Activated CD8-positive, alpha-beta T cell treated with anti-CD3 and anti-CD28 coated beads for 36 hours (primary cell): ENCODE measurements at regions not wholly inside any gene's neighbourhood (a gene's known extent, or its start where the extent isn't known, plus 50 kb on each side); places are given as distances from the start of the nearest gene placed in this dataset.

Experiments
- ATAC-seq: fragments of 200-7000 bp; cut with Tn5 transposase; one replicate; pipeline ENCODE4 v1.10.0; 2021; ENCODE audit warnings: mild to moderate bottlenecking, moderate library complexity
- CTCF ChIA-PET: fragments of 350-600 bp; sonication (Branson Sonifier 250); formaldehyde crosslinking; loops from one replicate; lab custom pipeline; 2021; ENCODE audit warnings: antibody characterized with exemption; lab: Charles Lee
- POLR2A ChIA-PET: fragments of 350-600 bp; sonication (Branson Sonifier 250); formaldehyde crosslinking; loops from one replicate; lab custom pipeline; 2021; ENCODE audit warnings: antibody characterized with exemption; lab: Charles Lee
- DNase-seq: peaks from one replicate; pipeline ENCODE4 v3.0.0-alpha.2; 2020
- H3K27ac Mint-ChIP-seq: one replicate; pipeline ENCODE4 v1.8.0; 2021; ENCODE audit warnings: mild to moderate bottlenecking, mixed read lengths
- H3K27me3 Mint-ChIP-seq: one replicate; pipeline ENCODE4 v1.8.0; 2021; ENCODE audit warnings: mixed read lengths
- H3K36me3 Mint-ChIP-seq: one replicate; pipeline ENCODE4 v1.8.0; 2021; ENCODE audit warnings: low read depth, mixed read lengths
- H3K4me1 Mint-ChIP-seq: one replicate; pipeline ENCODE4 v1.8.0; 2021; ENCODE audit warnings: low read depth, mixed read lengths
- H3K4me3 Mint-ChIP-seq: one replicate; pipeline ENCODE4 v1.8.0; 2021; ENCODE audit warnings: mild to moderate bottlenecking, moderate library complexity, mixed read lengths
- H3K9me3 Mint-ChIP-seq: one replicate; pipeline ENCODE4 v1.8.0; 2021; ENCODE audit warnings: mixed read lengths
- CTCF ChIP-seq: fragments of 200-600 bp; IDR thresholded peaks from one replicate; pipeline ENCODE4 v1.8.0; 2022; ENCODE audit warnings: antibody characterized with exemption, mild to moderate bottlenecking
- intact Hi-C: fragments of 100-400 bp; cut with micrococcal nuclease; formaldehyde crosslinking; loops from one replicate; pipeline ENCODE4 v1.10.0; 2022

DNA sequence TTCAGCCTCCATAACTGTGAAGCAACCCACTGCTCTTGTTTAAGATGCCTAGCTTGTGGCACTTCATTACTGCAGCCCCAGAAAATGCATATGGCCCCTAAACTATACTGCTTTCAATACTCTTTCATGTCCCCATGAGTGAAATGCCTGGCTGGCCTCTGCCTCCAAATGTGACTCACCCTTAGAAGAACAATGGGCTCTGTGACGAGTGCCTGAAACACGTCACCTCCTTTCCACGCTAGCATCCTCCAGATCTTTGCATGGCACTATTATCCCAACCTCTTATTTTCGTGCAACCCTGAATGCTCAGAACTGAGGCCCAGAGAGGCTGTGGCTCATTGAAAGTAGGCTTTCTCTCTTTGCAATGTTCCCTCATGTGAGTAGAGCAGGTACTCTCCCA is 233.1 kb downstream of the CBLN1 start:
- CTCF ChIA-PET: no interaction called here
- H3K27me3 Mint-ChIP-seq: no peaks in the 10 kb centered on the region
- no peaks in the 10 kb centered on the region for H3K4me1 Mint-ChIP-seq
- TF ChIP-seq CTCF: no peak
- no peak overlapping the region for H3K27ac Mint-ChIP-seq
- H3K36me3 Mint-ChIP-seq: no peaks in the 10 kb centered on the region
- H3K4me3 Mint-ChIP-seq: no peak overlapping the region
- no peak for ATAC-seq
- peaks cover 1% of the 10 kb centered on the region for H3K9me3 Mint-ChIP-seq
- DNase-seq: no peak
- intact Hi-C loops: no loop called here
- POLR2A ChIA-PET: no interaction called here

GRCh38 chr16:49036126-49036525 is 245.5 kb downstream of the CBLN1 start:
- H3K27ac Mint-ChIP-seq: no peak overlapping the region
- H3K27me3 Mint-ChIP-seq: no peaks in the 10 kb centered on the region
- ATAC-seq (no peak), DNase-seq (no peak)
- no peaks in the 10 kb centered on the region for H3K9me3 Mint-ChIP-seq
- H3K4me3 Mint-ChIP-seq: no peak overlapping the region
- intact Hi-C loops: no loop called here
- ChIA-PET POLR2A (no interaction called here), CTCF (no interaction called here)
- no peaks in the 10 kb centered on the region for H3K36me3 Mint-ChIP-seq
- no peaks in the 10 kb centered on the region for H3K4me1 Mint-ChIP-seq
- TF ChIP-seq CTCF: no peak

DNA sequence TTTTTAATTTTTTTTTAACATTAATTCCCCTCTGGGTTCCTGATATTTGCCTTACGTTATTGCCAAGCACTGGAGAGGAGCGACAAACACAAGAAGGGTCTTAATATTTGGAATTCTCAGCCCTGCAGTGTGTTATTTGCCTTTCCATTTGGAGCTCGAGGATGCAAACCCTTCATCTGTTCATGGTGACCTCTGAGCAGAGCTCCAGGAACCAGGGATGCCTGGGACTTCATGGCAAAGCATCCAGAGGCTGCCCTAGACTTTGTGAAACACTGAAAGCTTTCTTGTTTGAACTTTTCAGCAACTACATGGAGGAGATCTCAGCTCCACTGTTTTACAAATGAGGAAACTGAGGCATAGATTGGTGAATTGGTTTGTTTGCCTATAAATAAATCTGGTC is 254.2 kb downstream of the CBLN1 start:
- CTCF ChIA-PET: no interaction called here
- POLR2A ChIA-PET: no interaction called here
- H3K36me3 Mint-ChIP-seq: no peaks in the 10 kb centered on the region
- H3K27ac Mint-ChIP-seq: no peak overlapping the region
- H3K4me3 Mint-ChIP-seq: no peak overlapping the region
- ATAC-seq (no peak), DNase-seq (no peak)
- no peak for TF ChIP-seq CTCF
- H3K4me1 Mint-ChIP-seq: no peaks in the 10 kb centered on the region
- intact Hi-C loops: no loop called here
- no peaks in the 10 kb centered on the region for H3K27me3 Mint-ChIP-seq
- no peaks in the 10 kb centered on the region for H3K9me3 Mint-ChIP-seq

DNA sequence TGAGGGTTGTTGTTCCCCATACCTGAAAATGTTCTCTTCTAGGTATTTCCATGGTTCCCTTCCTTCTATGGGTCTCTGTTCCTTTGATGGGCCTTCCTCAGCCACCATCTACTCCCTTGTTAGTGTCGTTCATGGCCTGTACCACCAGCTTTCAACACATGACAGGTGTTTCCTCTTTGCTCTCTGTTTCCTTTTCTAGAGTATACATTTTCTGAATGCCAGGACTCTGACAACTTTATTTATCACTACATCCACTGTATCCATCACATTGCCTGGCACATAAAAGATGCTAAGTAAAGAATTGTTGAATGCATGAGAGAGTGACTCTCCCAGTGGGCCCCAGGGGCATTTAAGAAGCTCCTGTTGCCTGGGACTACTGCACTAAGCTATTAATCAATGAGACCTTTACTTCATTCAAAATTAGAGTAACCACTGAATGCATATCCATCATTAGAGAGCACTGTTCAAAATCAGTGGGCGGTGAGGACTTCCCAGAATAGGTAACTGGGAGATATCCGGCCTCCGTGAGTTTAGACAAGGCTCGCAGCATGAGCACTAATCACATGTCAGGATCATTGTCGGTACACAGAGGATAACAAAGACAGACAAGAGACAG is 255.0 kb downstream of the CBLN1 start:
- DNase-seq: no peak
- H3K9me3 Mint-ChIP-seq: no peaks in the 10 kb centered on the region
- H3K4me1 Mint-ChIP-seq: no peaks in the 10 kb centered on the region
- no peak overlapping the region for H3K4me3 Mint-ChIP-seq
- no peaks in the 10 kb centered on the region for H3K36me3 Mint-ChIP-seq
- no peaks in the 10 kb centered on the region for H3K27me3 Mint-ChIP-seq
- intact Hi-C loops: no loop called here
- ChIA-PET CTCF (no interaction called here), POLR2A (no interaction called here)
- no peak for ATAC-seq
- no peak for TF ChIP-seq CTCF
- no peak overlapping the region for H3K27ac Mint-ChIP-seq

GRCh38 chr16:49024896-49025295 is 256.7 kb downstream of the CBLN1 start:
- no peak for ATAC-seq
- no peak for DNase-seq
- H3K27ac Mint-ChIP-seq: no peak overlapping the region
- POLR2A ChIA-PET: no interaction called here
- CTCF ChIA-PET: no interaction called here
- H3K9me3 Mint-ChIP-seq: no peaks in the 10 kb centered on the region
- TF ChIP-seq CTCF: no peak
- peaks cover 3% of the 10 kb centered on the region for H3K27me3 Mint-ChIP-seq
- H3K4me3 Mint-ChIP-seq: no peak overlapping the region
- H3K4me1 Mint-ChIP-seq: no peaks in the 10 kb centered on the region
- intact Hi-C loops: no loop called here
- no peaks in the 10 kb centered on the region for H3K36me3 Mint-ChIP-seq
